Mesenchymal stem cell (in vitro differentiated cells and primary cell): ENCODE measurements at regions not wholly inside any gene's neighbourhood (a gene's known extent, or its start where the extent isn't known, plus 50 kb on each side); places are given as distances from the start of the nearest gene placed in this dataset.

ENCODE experiments used
- DNase-seq: peaks from one replicate; pipeline ENCODE4 v3.0.0-alpha.2; 2013
- H2AFZ ChIP-seq: one replicate; pipeline ENCODE4 v1.6.1; 2013; ENCODE audit warnings: low read depth, mild to moderate bottlenecking, control low read depth, inconsistent platforms, low read length, moderate library complexity
- H2AK5ac ChIP-seq: 2 replicates; pipeline ENCODE4 v1.6.1; 2013; ENCODE audit warnings: low read length, moderate library complexity, mild to moderate bottlenecking, inconsistent platforms; ENCODE audit not compliant: severe bottlenecking
- H2BK120ac ChIP-seq: one replicate; pipeline ENCODE4 v1.6.1; 2013; ENCODE audit warnings: low read depth, mild to moderate bottlenecking, inconsistent platforms, low read length, moderate library complexity
- H2BK12ac ChIP-seq, 2 experiments: one replicate each; pipeline ENCODE4 v1.6.1; 2013; ENCODE audit warnings: inconsistent platforms in 2 of 2, low read length in 2 of 2, mild to moderate bottlenecking in 2 of 2, moderate library complexity in 2 of 2, control low read depth in 1 of 2
- H2BK15ac ChIP-seq: one replicate; pipeline ENCODE4 v1.6.1; 2013; ENCODE audit warnings: mild to moderate bottlenecking, low read depth, inconsistent platforms; ENCODE audit not compliant: poor library complexity, severe bottlenecking
- H2BK5ac ChIP-seq: 2 replicates; pipeline ENCODE4 v1.6.1; 2013; ENCODE audit warnings: low read depth, mild to moderate bottlenecking, low read length, control low read depth, inconsistent platforms; ENCODE audit not compliant: poor library complexity, severe bottlenecking
- H3K14ac ChIP-seq, 2 experiments: one replicate each; pipeline ENCODE4 v1.6.1; 2013; ENCODE audit warnings: inconsistent platforms in 2 of 2, low read length in 2 of 2, control low read depth in 1 of 2, mild to moderate bottlenecking in 1 of 2, moderate library complexity in 1 of 2
- H3K18ac ChIP-seq, 2 experiments: one replicate each; pipeline ENCODE4 v1.6.1; 2013; ENCODE audit warnings: inconsistent platforms in 2 of 2, low read length in 2 of 2, control low read depth in 1 of 2, low read depth in 1 of 2, mild to moderate bottlenecking in 1 of 2
- H3K23ac ChIP-seq, 2 experiments: one replicate each; pipeline ENCODE4 v1.6.1; 2013; ENCODE audit warnings: inconsistent platforms in 2 of 2, low read length in 2 of 2, mild to moderate bottlenecking in 2 of 2, moderate library complexity in 2 of 2, control low read depth in 1 of 2
- H3K27ac ChIP-seq: 2 replicates; pipeline ENCODE4 v1.5.1; 2013; ENCODE audit warnings: mild to moderate bottlenecking, moderate library complexity, low read length, control low read depth, inconsistent platforms; ENCODE audit not compliant: poor library complexity, severe bottlenecking
- H3K27me3 ChIP-seq, 2 experiments: 2 replicates each; pipeline versions ENCODE4 v1.6.1 to v1.7.0; 2013; ENCODE audit warnings: low read length in 2 of 2, mild to moderate bottlenecking in 2 of 2, moderate library complexity in 2 of 2, control low read depth in 1 of 2, inconsistent platforms in 1 of 2; ENCODE audit not compliant: control insufficient read depth in 1 of 2, insufficient read depth in 1 of 2
- H3K36me3 ChIP-seq, 2 experiments: 2 replicates each; pipeline versions ENCODE4 v1.6.1 to v1.7.0; 2013; ENCODE audit warnings: low read length in 2 of 2, control low read depth in 1 of 2, inconsistent platforms in 1 of 2, low read depth in 1 of 2, mild to moderate bottlenecking in 1 of 2; ENCODE audit not compliant: insufficient read depth in 2 of 2, control insufficient read depth in 1 of 2
- H3K4ac ChIP-seq, 2 experiments: one replicate each; pipeline ENCODE4 v1.6.1; 2013; ENCODE audit warnings: inconsistent platforms in 2 of 2, low read length in 2 of 2, mild to moderate bottlenecking in 2 of 2, moderate library complexity in 2 of 2, control low read depth in 1 of 2, low read depth in 1 of 2
- H3K4me1 ChIP-seq: 2 replicates; pipeline ENCODE4 v1.6.1; 2013; ENCODE audit warnings: low read depth, low read length, control low read depth; ENCODE audit not compliant: control insufficient read depth, insufficient read depth
- H3K4me2 ChIP-seq: 2 replicates; pipeline ENCODE4 v1.6.1; 2013; ENCODE audit warnings: low read length, mild to moderate bottlenecking, inconsistent platforms; ENCODE audit not compliant: poor library complexity, severe bottlenecking
- H3K4me3 ChIP-seq, 2 experiments: 2 replicates each; pipeline versions ENCODE4 v1.5.1 to v1.7.0; 2013; ENCODE audit warnings: low read length in 2 of 2, mild to moderate bottlenecking in 2 of 2, control low read depth in 1 of 2, low read depth in 1 of 2; ENCODE audit not compliant: insufficient read depth in 1 of 2
- H3K79me1 ChIP-seq: replicated peaks from 2 replicates; pipeline ENCODE4 v1.6.1; 2013; ENCODE audit warnings: mild to moderate bottlenecking, control low read depth, low read length, inconsistent platforms; ENCODE audit not compliant: poor library complexity, severe bottlenecking
- H3K9ac ChIP-seq: 2 replicates; pipeline ENCODE4 v1.7.0; 2013; ENCODE audit warnings: mild to moderate bottlenecking, low read length, moderate library complexity
- H3K9me3 ChIP-seq: 2 replicates; pipeline ENCODE4 v1.7.0; 2013; ENCODE audit warnings: mild to moderate bottlenecking, low read length; ENCODE audit not compliant: control insufficient read depth
- H4K8ac ChIP-seq: one replicate; pipeline ENCODE4 v1.6.1; 2013; ENCODE audit warnings: inconsistent platforms, mild to moderate bottlenecking, low read length, moderate library complexity
- H4K91ac ChIP-seq: one replicate; pipeline ENCODE4 v1.6.1; 2013; ENCODE audit warnings: mild to moderate bottlenecking, low read length, inconsistent platforms
- WGBS: methylation state at CpG from one replicate; pipeline ENCODE4 v1.1.7; 2013; ENCODE audit warnings: mixed read lengths; 5-methylcytosine and 5-hydroxymethylcytosine counted together

- H2BK15ac ChIP-seq = no peak overlapping the region
- H4K8ac ChIP-seq = no peak overlapping the region
- no peak for DNase-seq
- H3K79me1 ChIP-seq = no peaks in the 10 kb centered on the region
- no peak overlapping the region for H3K4me2 ChIP-seq
- H4K91ac ChIP-seq = no peak overlapping the region
- no peaks in the 10 kb centered on the region for H3K27me3 ChIP-seq
- WGBS = no CpG with 5 or more reads among the region's 2 CpGs
- no peak overlapping the region for H3K18ac ChIP-seq
- no peak overlapping the region for H2BK5ac ChIP-seq
- H3K9me3 ChIP-seq = peaks cover 8% of the 10 kb centered on the region
- H3K23ac ChIP-seq = no peak overlapping the region
- no peak overlapping the region for H3K14ac ChIP-seq
- no peak overlapping the region for H2AFZ ChIP-seq
- no peak overlapping the region for H2AK5ac ChIP-seq
- H3K4me3 ChIP-seq = no peak overlapping the region
- no peak overlapping the region for H3K9ac ChIP-seq
- H2BK120ac ChIP-seq = no peak overlapping the region
- no peak overlapping the region for H2BK12ac ChIP-seq
- H3K4me1 ChIP-seq = no peaks in the 10 kb centered on the region
- no peak overlapping the region for H3K4ac ChIP-seq
- no peak overlapping the region for H3K27ac ChIP-seq
- H3K36me3 ChIP-seq = no peaks in the 10 kb centered on the region
Measured at GRCh38 chr7:145779140-145779539, 337.5 kb upstream of the CNTNAP2 start.

GRCh38 chr7:145774777-145775176 lies 341.8 kb upstream of the CNTNAP2 start:
- H3K23ac ChIP-seq = no peak overlapping the region
- no peak overlapping the region for H4K8ac ChIP-seq
- no peak overlapping the region for H2BK15ac ChIP-seq
- H3K14ac ChIP-seq = no peak overlapping the region
- no peak overlapping the region for H2BK5ac ChIP-seq
- WGBS = no CpG with 5 or more reads among the region's 2 CpGs
- no peaks in the 10 kb centered on the region for H3K79me1 ChIP-seq
- H3K4me2 ChIP-seq = no peak overlapping the region
- H3K9me3 ChIP-seq = peaks cover 5% of the 10 kb centered on the region
- H2AFZ ChIP-seq = no peak overlapping the region
- no peak overlapping the region for H3K4me3 ChIP-seq
- H2BK12ac ChIP-seq = no peak overlapping the region
- no peak overlapping the region for H4K91ac ChIP-seq
- H3K27ac ChIP-seq = no peak overlapping the region
- no peak overlapping the region for H3K9ac ChIP-seq
- no peaks in the 10 kb centered on the region for H3K27me3 ChIP-seq
- H2AK5ac ChIP-seq = no peak overlapping the region
- H3K18ac ChIP-seq = no peak overlapping the region
- DNase-seq = no peak
- no peaks in the 10 kb centered on the region for H3K4me1 ChIP-seq
- no peaks in the 10 kb centered on the region for H3K36me3 ChIP-seq
- no peak overlapping the region for H3K4ac ChIP-seq
- no peak overlapping the region for H2BK120ac ChIP-seq

GRCh38 chr7:145753004-145753403 lies 363.6 kb upstream of the CNTNAP2 start:
- no peaks in the 10 kb centered on the region for H3K27me3 ChIP-seq
- no peak overlapping the region for H3K23ac ChIP-seq
- H2BK5ac ChIP-seq = no peak overlapping the region
- H3K14ac ChIP-seq = no peak overlapping the region
- H3K18ac ChIP-seq = no peak overlapping the region
- H2AFZ ChIP-seq = no peak overlapping the region
- no peaks in the 10 kb centered on the region for H3K79me1 ChIP-seq
- H3K9me3 ChIP-seq = peaks cover 23% of the 10 kb centered on the region
- no peak overlapping the region for H3K4ac ChIP-seq
- H2BK15ac ChIP-seq = no peak overlapping the region
- H3K9ac ChIP-seq = no peak overlapping the region
- H4K8ac ChIP-seq = no peak overlapping the region
- H3K4me3 ChIP-seq = no peak overlapping the region
- H2AK5ac ChIP-seq = no peak overlapping the region
- H3K36me3 ChIP-seq = no peaks in the 10 kb centered on the region
- no peak overlapping the region for H2BK120ac ChIP-seq
- H2BK12ac ChIP-seq = no peak overlapping the region
- H3K27ac ChIP-seq = no peak overlapping the region
- WGBS = 92% methylated on average over 9 of the region's 11 CpGs
- no peaks in the 10 kb centered on the region for H3K4me1 ChIP-seq
- DNase-seq = no peak
- H3K4me2 ChIP-seq = no peak overlapping the region
- H4K91ac ChIP-seq = no peak overlapping the region

GRCh38 chr7:145737617-145738016 lies 379.0 kb upstream of the CNTNAP2 start:
- no peak overlapping the region for H3K4me2 ChIP-seq
- H3K9me3 ChIP-seq = peaks cover 15% of the 10 kb centered on the region
- H2BK120ac ChIP-seq = no peak overlapping the region

More at GRCh38 chr7:145737617-145738016, 379.0 kb upstream of the CNTNAP2 start:
- Histone ChIP-seq H3K36me3 (no peaks in the 10 kb centered on the region), H2AK5ac (no peak overlapping the region), H3K27ac (no peak overlapping the region), H3K4me1 (no peaks in the 10 kb centered on the region), H3K14ac (no peak overlapping the region), H3K18ac (no peak overlapping the region), H2BK12ac (no peak overlapping the region), H3K27me3 (no peaks in the 10 kb centered on the region), H3K23ac (no peak overlapping the region), H3K4me3 (no peak overlapping the region), H2AFZ (no peak overlapping the region), H2BK15ac (no peak overlapping the region), H3K9ac (no peak overlapping the region), H4K8ac (no peak overlapping the region), H4K91ac (no peak overlapping the region), H3K79me1 (no peaks in the 10 kb centered on the region), H3K4ac (no peak overlapping the region), H2BK5ac (no peak overlapping the region)
- DNase-seq = no peak
- WGBS = 67% methylated on average over 1 of the region's 2 CpGs
